Activated CD8-positive, alpha-beta memory T cell treated with anti-CD3 and anti-CD28 coated beads for 24 hours (primary cell): ENCODE measurements at regions not wholly inside any gene's neighbourhood (a gene's known extent, or its start where the extent isn't known, plus 50 kb on each side); places are given as distances from the start of the nearest gene placed in this dataset.

ENCODE experiments used
- DNase-seq: peaks from one replicate; pipeline ENCODE4 v3.0.0-alpha.2; 2020

DNA sequence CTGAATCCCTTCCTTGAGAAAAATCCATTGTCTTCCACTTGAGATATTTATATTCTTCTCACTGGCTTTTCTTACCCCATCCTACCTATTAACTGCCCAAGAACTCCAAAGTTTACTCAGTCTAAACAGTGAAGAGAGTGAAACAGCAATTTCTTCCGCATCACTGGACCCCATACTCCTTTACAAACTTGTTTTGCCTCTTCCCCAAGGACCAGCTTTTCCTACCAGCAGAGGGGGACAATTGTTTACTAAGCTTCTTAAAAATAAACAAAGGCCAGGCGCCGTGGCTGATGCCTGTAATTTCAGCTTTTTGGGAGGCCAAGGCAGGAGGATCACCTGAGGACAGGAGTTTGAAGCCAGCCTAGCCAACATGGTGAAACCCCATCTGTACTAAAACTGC lies 52.0 kb downstream of the LRATD1 start:
- DNase-seq: no peak

DNA sequence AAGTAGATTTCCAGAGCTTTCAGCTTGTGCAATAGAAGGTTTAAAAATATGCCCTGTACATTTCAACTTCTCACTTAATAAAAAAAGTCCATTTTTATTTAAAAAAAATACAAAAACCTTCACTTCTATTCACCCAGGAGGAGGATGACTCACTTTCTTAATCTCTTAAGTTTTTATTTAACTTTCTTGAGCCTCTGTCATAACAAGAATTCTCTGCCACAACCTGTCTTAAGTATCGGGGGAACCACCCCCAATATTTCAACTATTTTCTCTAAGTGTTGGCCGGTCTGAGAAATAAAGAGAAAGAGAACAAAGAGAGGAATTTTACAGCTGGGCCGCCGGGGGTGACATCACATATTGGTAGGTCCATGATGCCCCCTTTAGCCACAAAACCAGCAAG lies 58.4 kb downstream of the LRATD1 start:
- no peak for DNase-seq

DNA sequence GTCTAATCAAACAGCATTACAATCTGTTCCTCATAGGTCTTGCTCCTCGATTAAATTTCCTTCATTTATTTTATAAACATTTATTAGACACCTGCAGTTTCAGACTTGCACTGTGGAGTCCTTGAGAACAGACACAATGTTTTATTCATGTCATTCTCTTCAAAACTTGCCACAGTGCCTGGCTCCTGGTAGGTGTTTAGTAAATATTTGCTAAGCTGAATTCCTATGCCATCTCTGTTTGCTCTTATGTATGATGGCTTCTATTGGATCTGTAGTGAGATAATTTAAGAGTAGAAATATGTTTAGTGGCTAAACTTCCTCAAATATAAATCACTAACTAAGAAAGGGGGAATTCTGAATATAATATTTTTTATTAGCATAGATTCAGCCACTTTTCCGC lies 61.4 kb downstream of the LRATD1 start:
- no peak for DNase-seq

DNA sequence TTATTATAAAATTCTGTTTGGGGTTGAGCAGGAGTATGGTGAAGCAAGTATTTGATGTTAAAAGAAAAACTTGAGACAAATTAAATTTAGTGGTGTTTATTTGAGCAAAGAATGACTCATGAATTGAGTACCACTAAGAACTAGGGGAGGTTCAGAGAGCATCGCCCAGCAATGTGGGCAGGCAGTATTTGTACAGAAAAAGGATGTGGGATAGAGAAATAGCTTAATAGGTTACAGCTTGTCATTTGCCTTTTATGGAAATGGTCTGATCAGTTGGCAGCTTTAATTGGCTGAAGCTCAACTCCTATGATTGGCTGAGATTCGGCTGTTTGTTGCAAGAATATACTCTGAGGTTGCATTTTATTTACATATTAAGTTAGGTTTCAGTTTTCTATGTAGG lies 68.2 kb downstream of the LRATD1 start:
- DNase-seq: no peak

DNA sequence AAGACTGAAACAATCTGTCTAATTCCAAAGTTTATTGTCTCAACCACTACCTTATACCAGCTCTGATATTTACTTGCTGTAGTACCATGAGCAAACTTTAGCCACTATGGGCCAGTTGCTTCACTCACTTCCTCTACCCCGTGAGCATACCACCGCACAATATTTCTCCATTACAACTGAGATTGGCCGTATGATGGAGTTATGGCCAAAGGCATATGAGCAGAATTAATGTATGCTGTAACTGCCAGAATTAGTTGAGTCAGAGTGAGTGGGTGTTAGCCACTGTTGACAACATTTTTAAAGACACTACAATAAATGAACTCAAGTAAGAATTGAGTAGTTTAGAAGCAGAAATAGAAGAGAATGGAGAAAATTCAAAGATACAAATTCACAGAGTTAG lies 69.7 kb downstream of the LRATD1 start:
- no peak for DNase-seq

DNA sequence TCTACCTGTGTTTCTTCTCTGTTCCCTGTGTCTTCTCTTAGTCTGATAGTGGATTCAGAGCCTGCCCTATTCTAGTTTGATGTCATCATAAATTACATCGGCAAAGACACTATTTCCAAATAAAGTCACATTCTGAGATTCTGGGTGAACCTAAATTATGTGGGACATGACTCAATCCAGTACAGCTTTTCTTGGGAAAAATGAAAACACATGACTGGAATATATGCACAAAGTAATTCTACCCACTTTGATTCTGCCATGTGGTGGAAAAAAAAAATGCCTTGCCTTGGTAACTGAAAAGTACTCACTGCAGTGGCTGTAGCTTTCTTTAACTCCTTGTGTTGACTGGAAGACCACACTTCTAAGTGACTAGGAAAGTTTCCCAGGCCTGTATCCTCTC lies 73.7 kb downstream of the LRATD1 start:
- DNase-seq: no peak

DNA sequence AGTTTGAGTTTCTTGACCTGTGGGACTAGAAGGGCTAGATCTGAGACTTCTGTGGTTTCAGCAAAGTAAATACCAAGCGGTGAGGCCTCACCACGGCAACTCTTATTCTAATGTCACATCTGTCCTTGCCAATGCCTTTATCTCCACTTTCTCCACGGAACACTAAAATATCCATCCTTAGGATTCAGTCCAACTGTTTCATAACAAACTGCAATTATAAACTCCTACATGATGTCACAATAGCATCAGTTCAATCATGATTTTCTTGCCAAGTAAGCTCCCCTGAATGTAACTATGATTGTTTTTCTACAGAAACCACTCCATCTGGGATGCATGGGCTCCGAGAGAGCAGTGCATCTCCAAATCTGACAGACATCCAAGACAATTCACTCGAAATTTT lies 79.6 kb downstream of the LRATD1 start:
- DNase-seq: no peak

DNA sequence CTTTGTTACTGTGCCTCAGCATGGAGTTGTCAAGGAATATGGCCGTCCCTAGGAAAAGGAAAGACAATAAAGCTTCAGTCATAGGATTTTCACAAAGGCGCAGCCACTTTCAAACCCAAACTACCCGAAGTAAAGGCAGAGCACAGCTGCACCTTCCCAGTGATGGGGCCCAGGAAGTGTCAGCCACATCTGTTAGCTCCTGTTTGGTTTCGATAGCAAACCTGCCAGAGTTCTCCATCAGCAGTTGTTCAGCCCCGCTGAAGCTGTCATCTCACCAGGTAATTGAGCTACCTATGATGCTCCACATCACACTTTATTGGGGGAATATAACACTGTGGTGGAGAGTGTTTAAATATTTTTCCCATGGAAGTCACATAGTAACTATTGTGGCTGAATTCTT lies 80.7 kb downstream of the LRATD1 start:
- no peak for DNase-seq

DNA sequence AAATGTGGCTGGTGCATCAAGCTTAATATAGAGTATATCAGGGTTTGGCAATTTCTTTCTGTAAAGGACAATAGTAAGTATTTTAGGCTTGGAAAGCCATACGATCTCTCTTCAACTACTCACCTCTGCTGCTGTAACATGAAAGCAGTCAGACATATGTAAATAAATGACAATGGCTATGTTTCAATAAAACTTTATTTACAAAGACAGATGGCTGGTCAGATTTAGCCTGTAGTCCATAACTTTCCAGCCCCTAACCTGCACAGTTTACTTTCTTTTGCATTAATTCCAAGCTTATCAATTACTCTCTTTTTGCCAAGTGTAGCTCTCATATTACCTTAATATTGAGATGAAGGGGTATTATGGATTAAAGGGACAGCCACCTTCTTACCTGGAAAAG lies 83.1 kb downstream of the LRATD1 start:
- no peak for DNase-seq

DNA sequence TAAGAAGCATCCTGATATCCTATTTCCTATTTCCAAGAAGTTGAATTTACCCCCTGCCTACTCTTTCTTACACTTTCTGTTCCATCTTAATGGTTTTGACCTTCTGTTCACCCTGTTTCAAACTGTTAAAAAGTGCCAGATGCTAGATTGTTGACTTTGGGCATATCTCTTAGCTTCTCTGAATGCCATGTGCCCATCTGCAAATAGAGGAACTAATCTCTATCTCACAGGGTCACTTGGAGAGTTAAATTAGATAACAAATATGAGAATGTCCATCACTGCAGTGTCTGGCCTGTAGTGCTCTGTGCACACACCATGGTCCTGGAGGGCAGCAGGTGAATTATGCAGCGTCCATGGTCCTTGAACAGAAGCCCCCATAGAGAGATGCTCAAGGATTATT lies 83.8 kb downstream of the LRATD1 start:
- DNase-seq: no peak

DNA sequence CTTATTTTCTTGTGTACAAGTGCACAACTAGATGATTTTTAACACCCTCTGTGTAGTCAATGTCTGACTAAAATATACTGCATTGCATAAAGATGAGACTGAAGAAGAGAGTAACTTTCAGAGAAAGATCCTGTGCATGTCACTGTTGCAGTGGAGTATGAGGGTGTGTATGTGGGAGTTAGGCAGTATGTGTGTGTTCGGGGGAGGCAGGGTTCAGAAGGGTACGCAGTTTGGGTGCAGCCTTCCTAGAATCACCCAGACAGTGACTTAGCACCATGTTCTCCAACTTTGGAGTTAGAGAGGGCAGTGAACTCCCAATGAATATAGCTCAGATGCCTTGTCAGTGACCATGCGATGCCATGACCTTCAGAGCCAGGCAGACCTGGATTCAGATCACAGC lies 84.6 kb downstream of the LRATD1 start:
- DNase-seq: no peak

DNA sequence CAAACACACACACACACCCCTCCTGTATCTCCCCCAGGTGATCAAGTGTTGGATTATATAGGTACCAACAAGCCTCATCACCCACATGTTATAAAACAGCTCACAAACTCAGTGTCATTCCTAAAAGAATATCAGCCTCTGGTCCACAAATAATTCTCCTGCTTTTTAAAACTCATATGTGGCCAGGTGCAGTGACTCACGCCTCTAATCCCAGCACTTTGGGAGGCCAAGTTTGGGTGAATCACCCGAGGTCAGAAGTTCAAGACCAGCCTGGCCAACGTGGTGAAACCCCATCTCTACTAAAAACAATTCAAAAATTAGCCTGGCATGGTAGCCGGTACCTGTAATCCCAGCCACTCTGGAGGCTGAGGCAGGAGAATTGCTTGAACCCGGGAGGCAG lies 87.8 kb downstream of the LRATD1 start:
- DNase-seq: no peak

DNA sequence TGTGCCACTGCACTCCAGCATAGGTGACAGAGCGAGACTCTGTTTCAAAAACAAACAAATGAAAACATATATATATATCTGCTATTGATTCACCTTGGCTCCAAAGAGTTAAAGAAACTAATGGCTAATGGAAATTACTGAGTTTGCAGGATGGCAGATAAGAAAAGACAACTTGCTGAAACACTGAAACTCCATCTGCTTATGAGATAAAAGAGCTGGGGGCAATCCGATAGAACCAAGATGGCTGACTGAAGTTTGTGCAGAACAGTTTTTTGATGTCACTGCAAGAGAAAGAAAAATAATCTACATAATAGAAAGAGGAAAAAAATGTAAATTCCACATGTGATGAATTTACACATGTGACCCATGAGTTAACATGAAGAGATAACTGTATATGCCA lies 88.2 kb downstream of the LRATD1 start:
- no peak for DNase-seq

DNA sequence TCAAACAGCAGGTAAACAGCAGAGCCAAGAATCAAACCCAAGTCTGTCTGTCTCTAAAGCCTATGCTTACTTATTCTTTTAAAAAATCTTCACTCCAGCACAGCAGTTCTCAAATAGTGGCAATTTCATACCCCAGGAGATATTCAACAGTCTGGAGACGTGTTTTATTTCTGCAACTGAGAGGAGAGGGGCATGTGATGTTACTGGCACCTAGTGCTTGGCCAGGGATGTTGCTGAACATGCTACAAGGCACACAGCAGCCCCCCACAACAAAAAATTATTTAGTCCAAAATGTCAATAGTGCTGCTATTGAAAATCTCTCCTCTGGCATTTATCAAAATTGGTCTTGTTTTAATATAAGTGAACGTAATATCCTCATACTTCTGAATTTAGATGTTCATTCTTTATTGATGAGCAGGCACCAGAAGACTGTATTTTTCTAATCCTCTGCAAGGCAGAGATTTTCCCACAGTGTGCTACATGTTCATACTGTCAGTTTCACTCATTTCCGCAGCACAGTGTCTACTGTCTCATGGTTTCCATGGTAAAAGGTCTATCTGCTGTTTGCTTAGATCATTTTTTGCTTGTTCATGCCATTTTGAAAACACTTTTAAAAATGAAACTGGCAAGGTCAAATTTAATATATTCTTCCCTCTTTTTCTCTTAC lies 90.5 kb downstream of the LRATD1 start:
- DNase-seq: no peak

DNA sequence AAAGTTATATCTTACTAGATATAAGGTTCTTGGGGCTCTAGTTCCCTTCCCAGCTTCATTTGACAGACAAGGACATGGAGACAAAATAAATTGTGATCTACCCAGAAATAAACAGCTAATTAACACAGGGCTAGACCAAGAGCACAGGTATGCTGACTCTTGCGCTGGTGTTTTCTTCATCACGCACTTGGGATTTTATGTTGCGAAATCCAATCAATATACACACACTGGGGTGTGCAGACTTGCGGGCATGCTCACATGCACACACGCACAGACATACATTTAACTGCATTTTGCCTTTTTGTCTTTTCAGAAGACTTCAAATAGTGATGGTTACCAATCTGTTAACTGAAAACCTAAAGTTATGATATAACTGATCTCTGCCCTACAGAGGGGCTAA lies 91.2 kb downstream of the LRATD1 start:
- DNase-seq: no peak

DNA sequence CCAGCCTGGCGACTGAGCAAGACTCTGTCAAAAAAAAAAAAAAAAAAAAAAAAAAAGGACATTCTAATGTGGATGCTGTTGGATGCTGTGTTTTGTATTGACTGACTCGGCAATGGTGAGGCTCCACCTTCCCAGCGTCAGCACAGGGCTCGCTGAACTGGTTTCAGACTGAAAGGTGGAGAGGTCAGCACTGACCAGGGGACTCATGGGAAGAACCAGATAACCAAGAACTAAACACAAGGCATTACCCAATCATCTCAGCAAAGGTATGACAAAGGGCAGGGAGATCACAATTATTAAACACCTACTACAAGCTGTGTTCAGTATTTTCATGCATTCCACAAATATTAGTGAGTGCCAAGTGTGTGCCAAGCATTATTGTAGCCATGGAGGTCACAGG lies 103.2 kb downstream of the LRATD1 start:
- no peak for DNase-seq

DNA sequence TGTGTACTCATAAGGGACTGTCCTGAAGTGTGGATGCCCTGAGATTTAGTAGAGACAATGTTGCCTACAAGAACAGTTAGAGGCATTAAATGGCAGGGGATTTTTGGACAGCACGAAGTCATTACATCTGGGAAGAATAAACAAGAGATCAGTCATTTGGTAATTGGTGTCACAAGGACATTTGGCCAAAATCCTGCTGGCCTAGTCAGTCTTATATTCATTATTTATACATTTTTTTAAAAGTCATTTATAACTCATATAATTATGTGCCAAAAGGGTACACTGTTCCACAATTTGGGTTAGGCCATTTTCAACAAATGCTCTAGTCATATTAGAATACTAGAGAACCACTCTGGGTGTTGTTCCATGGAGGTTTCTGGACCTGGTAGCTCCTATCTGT lies 104.7 kb downstream of the LRATD1 start:
- no peak for DNase-seq

DNA sequence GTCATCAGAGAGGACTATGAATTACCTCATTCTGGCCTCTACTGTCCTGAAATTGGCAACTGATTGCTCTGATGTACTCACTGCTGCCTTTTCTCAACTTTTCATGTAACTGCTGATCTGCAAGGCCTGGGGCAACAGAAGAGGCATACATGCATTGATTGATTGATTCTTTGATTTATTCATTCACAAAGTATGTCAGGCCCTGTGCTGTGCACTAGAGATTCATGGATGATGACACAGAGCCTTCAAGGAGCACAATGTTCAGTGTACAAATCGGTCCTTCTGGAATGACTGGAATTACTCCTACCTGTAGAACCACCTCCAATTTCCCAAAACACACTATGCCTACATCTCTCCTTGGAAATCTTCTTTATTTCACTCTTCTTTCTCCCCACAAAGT lies 111.3 kb downstream of the LRATD1 start:
- no peak for DNase-seq

DNA sequence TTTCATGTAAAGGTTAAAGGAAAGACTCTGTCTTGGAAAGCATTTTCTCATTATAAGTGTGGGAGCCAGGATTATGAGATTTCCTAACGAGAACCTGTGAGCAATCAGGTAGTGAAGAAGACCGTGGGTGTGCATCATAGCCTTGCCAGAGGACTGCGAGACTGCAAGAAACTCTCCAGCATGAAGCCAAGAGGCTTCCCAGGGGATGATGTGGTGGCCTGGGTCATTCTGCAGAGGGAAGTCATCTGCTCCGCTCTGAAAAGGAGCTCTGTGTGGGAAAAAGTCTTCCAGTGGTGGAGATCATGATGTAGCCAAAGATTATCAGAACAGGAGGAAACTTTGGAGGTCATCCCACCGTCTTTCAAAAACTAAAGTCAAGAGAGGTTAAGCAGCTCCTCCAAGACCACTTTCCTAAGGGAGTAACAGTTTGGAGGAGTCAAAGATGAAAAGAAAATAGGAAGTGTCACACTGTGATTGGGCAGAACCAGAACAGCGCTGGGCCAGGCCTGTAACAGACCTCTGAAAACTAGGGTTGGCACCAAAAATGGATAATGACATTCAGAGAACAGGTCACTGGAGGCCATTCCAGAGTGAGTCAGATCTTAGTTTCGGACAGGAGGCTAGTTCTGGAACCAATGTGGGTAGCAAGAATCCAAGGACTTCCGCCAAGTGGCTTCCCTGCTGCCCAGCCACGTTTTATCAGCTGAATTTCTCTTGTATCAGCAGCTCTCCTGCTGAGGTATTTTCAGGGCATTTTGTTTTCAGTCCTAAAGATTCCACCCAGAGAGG lies 113.0 kb downstream of the LRATD1 start:
- DNase-seq: no peak

DNA sequence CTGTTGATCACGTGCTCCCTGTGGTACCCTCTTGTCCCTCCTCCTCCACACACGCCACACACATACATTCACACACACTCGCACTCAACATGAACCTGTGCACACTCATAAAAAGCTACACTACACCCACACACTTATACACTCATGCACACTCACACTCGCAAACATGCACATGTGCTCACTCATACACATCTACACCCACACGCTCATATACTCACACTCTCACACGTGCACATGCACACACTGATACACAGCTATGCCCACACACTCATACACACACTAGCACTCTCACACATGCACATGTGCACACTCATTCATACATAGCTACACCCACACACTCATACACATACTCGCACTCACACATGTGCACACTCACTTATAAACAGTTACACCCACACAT lies 113.6 kb downstream of the LRATD1 start:
- no peak for DNase-seq

DNA sequence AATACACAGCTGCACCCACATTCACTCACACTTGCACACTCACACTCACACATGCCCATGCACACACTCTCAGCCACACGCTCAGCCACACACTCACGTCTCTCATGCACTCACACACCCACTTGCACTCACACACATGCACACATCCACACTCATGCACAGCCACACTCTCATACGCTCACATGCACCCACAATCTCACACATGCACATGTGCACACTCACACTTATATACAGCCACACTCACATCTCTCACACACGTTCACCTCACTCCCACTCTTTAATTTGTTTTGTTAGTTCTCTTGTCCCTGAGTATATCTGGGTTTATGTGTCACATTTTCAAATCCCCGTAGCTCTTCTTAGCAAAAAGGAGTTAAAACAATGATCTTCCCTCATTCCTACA lies 114.9 kb downstream of the LRATD1 start:
- no peak for DNase-seq

DNA sequence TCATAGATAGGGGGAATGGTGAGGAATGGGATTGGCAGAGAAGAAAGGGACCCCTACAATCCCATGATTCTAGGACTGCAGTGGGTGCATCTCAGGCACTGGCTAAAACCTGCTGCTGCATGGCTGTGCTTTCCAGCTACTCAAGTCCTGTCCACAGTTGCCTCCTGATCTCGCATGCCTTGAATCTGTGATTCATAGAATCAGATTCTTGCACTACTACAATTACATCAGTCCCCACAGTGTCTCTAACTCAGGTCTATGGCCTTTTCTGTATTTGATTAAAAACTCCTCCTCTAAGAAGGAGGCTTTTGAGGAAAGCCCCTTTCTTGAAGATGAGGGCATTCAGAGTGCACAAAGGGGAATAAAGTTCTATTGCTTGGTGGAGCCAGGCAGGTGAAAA lies 117.4 kb downstream of the LRATD1 start:
- no peak for DNase-seq

DNA sequence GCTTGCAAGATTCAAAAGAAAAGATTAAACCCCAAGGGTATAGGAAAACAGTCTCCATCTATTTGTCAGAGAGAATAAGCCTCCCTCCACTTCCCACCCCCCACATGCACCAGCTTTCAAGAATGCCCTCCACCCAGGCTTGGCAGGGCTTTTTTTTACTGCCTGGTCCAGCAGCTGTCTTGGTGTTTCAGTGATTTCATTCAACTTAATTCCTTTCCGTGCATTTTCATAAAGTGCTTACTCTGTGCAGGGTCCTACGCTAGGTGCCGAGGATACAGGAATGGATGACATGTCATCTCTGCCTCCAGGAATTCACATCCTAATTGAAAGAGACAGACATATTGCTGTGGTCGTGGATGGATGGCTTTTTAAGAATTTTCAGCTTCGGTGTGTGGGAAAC lies 117.9 kb downstream of the LRATD1 start:
- no peak for DNase-seq

DNA sequence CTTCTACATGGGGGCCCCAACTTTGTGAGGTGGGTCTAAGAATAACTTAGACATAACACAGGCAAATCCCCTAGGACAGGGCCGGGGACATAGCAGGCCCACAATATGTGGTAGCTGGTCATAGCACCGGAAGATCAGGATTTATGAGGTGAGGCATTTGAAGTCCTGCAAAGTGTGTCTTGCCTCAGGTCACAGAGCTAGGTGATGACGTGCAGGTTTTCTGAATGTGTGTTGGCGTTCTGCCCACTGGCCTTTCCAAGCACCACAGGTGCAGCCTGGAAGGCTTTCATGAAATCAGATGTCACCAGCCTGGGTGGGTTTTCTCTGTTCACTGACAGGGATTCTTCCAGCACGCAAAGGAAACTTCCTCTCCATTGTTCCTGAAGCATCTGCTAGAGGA lies 119.1 kb downstream of the LRATD1 start:
- DNase-seq: no peak

DNA sequence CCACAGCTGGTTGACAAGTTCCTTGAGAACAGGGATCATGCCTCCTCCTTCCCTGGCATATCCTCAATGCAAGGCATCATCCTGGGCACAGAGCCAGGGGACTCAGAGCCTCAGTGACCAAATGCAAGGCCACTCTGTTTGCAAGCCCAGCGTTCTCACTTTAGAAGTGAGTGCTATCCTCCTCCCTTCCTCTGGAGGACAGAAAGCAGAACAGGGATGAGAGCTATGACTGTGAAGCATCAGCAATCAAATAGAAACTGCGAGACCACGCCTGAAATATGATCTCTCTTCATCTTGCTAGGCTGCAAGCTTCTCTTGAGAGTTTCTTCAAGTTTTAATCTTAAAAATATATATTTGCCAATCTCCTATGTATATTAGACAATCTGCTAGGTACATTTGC lies 119.8 kb downstream of the LRATD1 start:
- DNase-seq: no peak
